SK-N-SH treated with all-trans-retinoic acid at 6 μM for 48 hours (cell line): ENCODE measurements at regions not wholly inside any gene's neighbourhood (a gene's known extent, or its start where the extent isn't known, plus 50 kb on each side); places are given as distances from the start of the nearest gene placed in this dataset.

Source experiments
- ATAC-seq: fragments of 200-7000 bp; cut with Tn5 transposase; 3 replicates; pipeline ENCODE4 v1.9.1; 2020; ENCODE audit warnings: mild to moderate bottlenecking, moderate library complexity
- ARNTL ChIP-seq: fragments of 450-650 bp; formaldehyde crosslinking; IDR thresholded peaks from 2 replicates; pipeline ENCODE4 v1.5.0; 2020; ENCODE audit warnings: low read depth, mild to moderate bottlenecking, moderate library complexity, borderline replicate concordance
- BACH2 ChIP-seq: fragments of 250-450 bp; sonication (Bioruptor Pico); IDR thresholded peaks from 2 replicates; pipeline ENCODE4 v1.9.0; 2021; ENCODE audit warnings: mild to moderate bottlenecking, borderline replicate concordance
- CSDC2 ChIP-seq: fragments of 250-450 bp; sonication (Bioruptor Pico); IDR thresholded peaks from 2 replicates; pipeline ENCODE4 v1.5.0; 2020; ENCODE audit warnings: mild to moderate bottlenecking, moderate library complexity
- ESRRG ChIP-seq: fragments of 250-450 bp; sonication (Bioruptor Pico); IDR thresholded peaks from 2 replicates; pipeline ENCODE4 v1.6.1; 2021; ENCODE audit warnings: mild to moderate bottlenecking
- GLIS3 ChIP-seq: fragments of 250-450 bp; sonication (Bioruptor Pico); IDR thresholded peaks from 2 replicates; pipeline ENCODE4 v1.5.0; 2020; ENCODE audit warnings: mild to moderate bottlenecking, moderate library complexity
- ISL1 ChIP-seq: fragments of 250-450 bp; sonication (Bioruptor Pico); IDR thresholded peaks from 2 replicates; pipeline ENCODE4 v2.1.2; 2022; ENCODE audit warnings: mild to moderate bottlenecking, moderate library complexity
- OSR1 ChIP-seq: fragments of 250-450 bp; sonication (Bioruptor Pico); IDR thresholded peaks from 2 replicates; pipeline ENCODE4 v1.8.0; 2022; ENCODE audit warnings: moderate library complexity, mild to moderate bottlenecking, inconsistent platforms
- PPARA ChIP-seq: fragments of 250-450 bp; sonication (Bioruptor Pico); IDR thresholded peaks from 2 replicates; pipeline ENCODE4 v1.5.0; 2020; ENCODE audit warnings: mild to moderate bottlenecking, borderline replicate concordance
- RARB ChIP-seq: fragments of 250-450 bp; sonication (Bioruptor Pico); IDR thresholded peaks from 2 replicates; pipeline ENCODE4 v1.8.0; 2021; ENCODE audit warnings: mild to moderate bottlenecking, moderate library complexity
- SNAI2 ChIP-seq: fragments of 250-450 bp; sonication (Bioruptor Pico); IDR thresholded peaks from 2 replicates; pipeline ENCODE4 v1.5.0; 2020; ENCODE audit warnings: mild to moderate bottlenecking, moderate library complexity
- TCF4 ChIP-seq: fragments of 250-450 bp; sonication (Bioruptor Pico); IDR thresholded peaks from 2 replicates; pipeline ENCODE4 v1.8.0; 2021; ENCODE audit warnings: mild to moderate bottlenecking, moderate library complexity, borderline replicate concordance
- TOX ChIP-seq: fragments of 250-450 bp; sonication (Bioruptor Pico); IDR thresholded peaks from 2 replicates; pipeline ENCODE4 v1.8.0; 2021; ENCODE audit warnings: mild to moderate bottlenecking, moderate library complexity, borderline replicate concordance
- ZC3H10 ChIP-seq: fragments of 250-450 bp; sonication (Bioruptor Pico); IDR thresholded peaks from 2 replicates; pipeline ENCODE4 v1.5.1; 2021; ENCODE audit warnings: mild to moderate bottlenecking, moderate library complexity
- ZFP3 ChIP-seq: fragments of 250-450 bp; sonication (Bioruptor Pico); IDR thresholded peaks from 2 replicates; pipeline ENCODE4 v1.5.0; 2020; ENCODE audit warnings: mild to moderate bottlenecking, moderate library complexity
- ZFP30 ChIP-seq: fragments of 450-650 bp; formaldehyde crosslinking; IDR thresholded peaks from 2 replicates; pipeline ENCODE4 v1.5.0; 2022; ENCODE audit warnings: mild to moderate bottlenecking, moderate library complexity
- ZNF565 ChIP-seq: fragments of 450-650 bp; formaldehyde crosslinking; conservative IDR thresholded peaks from 2 replicates; pipeline ENCODE4 v1.5.0; 2020; ENCODE audit warnings: low read depth, mild to moderate bottlenecking, moderate library complexity
- ZNF70 ChIP-seq: fragments of 450-650 bp; formaldehyde crosslinking; IDR thresholded peaks from 2 replicates; pipeline ENCODE4 v1.5.0; 2020; ENCODE audit warnings: mild to moderate bottlenecking, moderate library complexity
- ZNF8 ChIP-seq: fragments of 450-650 bp; formaldehyde crosslinking; IDR thresholded peaks from 2 replicates; pipeline ENCODE4 v1.5.0; 2020; ENCODE audit warnings: mild to moderate bottlenecking, moderate library complexity
- TF ChIP-seq, protein P1 (sequence below): fragments of 250-450 bp; sonication (Bioruptor Pico); IDR thresholded peaks from 2 replicates; pipeline ENCODE4 v1.5.0; 2020; ENCODE audit warnings: mild to moderate bottlenecking, moderate library complexity
- TF ChIP-seq, protein P2 (sequence below): fragments of 250-450 bp; sonication (Bioruptor Pico); IDR thresholded peaks from 2 replicates; pipeline ENCODE4 v1.5.1; 2020; ENCODE audit warnings: low read depth, mild to moderate bottlenecking, moderate library complexity
- TF ChIP-seq, protein P3 (sequence below): fragments of 250-450 bp; sonication (Bioruptor Pico); IDR thresholded peaks from 2 replicates; pipeline ENCODE4 v1.8.0; 2020; ENCODE audit warnings: mild to moderate bottlenecking, moderate library complexity, borderline replicate concordance
- TF ChIP-seq, protein P4 (sequence below): fragments of 250-450 bp; sonication (Bioruptor Pico); IDR thresholded peaks from 2 replicates; pipeline ENCODE4 v1.8.0; 2021; ENCODE audit warnings: low read depth, mild to moderate bottlenecking, moderate library complexity, borderline replicate concordance
- TF ChIP-seq, protein P5 (sequence below): fragments of 250-450 bp; sonication (Bioruptor Pico); IDR thresholded peaks from 2 replicates; pipeline ENCODE4 v1.5.1; 2021; ENCODE audit warnings: mild to moderate bottlenecking, moderate library complexity

DNA sequence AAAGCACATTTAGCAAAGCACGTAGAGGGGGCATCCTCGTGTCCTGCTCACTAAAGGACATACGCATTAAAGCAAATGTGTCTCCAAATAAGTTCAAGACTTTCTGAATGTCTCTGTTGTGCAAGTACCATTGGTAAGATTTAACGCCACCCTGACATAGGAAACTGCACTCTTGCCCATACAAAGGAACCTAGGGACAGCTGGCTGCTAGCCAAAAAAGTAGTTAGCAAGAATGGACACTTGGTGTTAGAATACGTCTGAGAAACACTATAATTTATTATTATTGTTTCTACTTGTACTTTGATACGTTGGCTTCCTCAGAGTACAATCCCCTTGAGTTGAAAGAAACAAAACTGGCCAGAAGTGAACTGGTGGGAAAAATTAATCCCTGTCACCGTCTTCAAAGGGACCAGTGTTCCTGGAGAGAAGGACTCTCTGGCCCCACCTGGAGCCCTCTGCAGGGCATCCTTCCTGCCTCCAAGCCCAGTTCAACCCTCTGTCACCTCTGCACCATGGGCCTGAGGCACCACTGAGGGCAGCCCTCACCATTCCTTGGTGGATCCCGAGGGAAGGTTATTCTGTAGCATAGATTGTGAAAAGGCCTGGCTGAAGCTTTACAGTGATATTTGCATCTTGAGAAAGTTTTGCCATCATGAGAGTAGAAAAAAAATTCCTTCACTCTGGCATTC lies 51.4 kb upstream of the APCDD1 start:
- no peak for ATAC-seq

DNA sequence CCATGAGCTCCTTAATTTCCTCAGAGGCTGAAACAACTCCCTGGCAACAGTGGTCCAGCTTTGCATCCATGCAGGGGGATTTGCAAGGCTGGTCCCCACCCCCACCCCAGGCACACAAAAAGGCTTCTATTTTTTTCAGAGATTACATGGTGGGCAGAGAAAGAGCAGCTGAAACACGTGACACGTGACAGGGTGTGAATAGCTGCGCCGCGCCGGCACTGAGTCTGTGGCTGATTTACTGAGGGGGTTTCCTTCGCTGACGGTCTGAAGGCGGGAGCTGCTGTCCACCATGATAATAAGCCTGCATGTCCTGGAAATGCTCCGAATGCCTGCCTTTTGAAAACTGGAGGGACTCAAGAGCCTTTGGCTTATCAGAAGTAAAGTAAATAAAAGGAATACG lies 50.7 kb upstream of the APCDD1 start:
- TF ChIP-seq TCF4 (CRISPR knock-in tag) (no peak), RARB (CRISPR knock-in tag) (no peak), PPARA (no peak), SNAI2 (CRISPR knock-in tag) (no peak), OSR1 (CRISPR knock-in tag) (no peak), TOX (CRISPR knock-in tag) (no peak), ARNTL (no peak), ZC3H10 (CRISPR knock-in tag) (no peak), ESRRG (no peak), BACH2 (CRISPR knock-in tag) (no peak), CSDC2 (CRISPR knock-in tag) (no peak)
- TF ChIP-seq, protein P1, sequence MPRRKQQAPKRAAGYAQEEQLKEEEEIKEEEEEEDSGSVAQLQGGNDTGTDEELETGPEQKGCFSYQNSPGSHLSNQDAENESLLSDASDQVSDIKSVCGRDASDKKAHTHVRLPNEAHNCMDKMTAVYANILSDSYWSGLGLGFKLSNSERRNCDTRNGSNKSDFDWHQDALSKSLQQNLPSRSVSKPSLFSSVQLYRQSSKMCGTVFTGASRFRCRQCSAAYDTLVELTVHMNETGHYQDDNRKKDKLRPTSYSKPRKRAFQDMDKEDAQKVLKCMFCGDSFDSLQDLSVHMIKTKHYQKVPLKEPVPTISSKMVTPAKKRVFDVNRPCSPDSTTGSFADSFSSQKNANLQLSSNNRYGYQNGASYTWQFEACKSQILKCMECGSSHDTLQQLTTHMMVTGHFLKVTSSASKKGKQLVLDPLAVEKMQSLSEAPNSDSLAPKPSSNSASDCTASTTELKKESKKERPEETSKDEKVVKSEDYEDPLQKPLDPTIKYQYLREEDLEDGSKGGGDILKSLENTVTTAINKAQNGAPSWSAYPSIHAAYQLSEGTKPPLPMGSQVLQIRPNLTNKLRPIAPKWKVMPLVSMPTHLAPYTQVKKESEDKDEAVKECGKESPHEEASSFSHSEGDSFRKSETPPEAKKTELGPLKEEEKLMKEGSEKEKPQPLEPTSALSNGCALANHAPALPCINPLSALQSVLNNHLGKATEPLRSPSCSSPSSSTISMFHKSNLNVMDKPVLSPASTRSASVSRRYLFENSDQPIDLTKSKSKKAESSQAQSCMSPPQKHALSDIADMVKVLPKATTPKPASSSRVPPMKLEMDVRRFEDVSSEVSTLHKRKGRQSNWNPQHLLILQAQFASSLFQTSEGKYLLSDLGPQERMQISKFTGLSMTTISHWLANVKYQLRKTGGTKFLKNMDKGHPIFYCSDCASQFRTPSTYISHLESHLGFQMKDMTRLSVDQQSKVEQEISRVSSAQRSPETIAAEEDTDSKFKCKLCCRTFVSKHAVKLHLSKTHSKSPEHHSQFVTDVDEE = no peak
- TF ChIP-seq, protein P2, sequence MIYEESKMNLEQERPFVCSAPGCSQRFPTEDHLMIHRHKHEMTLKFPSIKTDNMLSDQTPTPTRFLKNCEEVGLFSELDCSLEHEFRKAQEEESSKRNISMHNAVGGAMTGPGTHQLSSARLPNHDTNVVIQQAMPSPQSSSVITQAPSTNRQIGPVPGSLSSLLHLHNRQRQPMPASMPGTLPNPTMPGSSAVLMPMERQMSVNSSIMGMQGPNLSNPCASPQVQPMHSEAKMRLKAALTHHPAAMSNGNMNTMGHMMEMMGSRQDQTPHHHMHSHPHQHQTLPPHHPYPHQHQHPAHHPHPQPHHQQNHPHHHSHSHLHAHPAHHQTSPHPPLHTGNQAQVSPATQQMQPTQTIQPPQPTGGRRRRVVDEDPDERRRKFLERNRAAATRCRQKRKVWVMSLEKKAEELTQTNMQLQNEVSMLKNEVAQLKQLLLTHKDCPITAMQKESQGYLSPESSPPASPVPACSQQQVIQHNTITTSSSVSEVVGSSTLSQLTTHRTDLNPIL (CRISPR knock-in tag) = no peak
- TF ChIP-seq, protein P3, sequence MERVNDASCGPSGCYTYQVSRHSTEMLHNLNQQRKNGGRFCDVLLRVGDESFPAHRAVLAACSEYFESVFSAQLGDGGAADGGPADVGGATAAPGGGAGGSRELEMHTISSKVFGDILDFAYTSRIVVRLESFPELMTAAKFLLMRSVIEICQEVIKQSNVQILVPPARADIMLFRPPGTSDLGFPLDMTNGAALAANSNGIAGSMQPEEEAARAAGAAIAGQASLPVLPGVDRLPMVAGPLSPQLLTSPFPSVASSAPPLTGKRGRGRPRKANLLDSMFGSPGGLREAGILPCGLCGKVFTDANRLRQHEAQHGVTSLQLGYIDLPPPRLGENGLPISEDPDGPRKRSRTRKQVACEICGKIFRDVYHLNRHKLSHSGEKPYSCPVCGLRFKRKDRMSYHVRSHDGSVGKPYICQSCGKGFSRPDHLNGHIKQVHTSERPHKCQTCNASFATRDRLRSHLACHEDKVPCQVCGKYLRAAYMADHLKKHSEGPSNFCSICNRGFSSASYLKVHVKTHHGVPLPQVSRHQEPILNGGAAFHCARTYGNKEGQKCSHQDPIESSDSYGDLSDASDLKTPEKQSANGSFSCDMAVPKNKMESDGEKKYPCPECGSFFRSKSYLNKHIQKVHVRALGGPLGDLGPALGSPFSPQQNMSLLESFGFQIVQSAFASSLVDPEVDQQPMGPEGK (CRISPR knock-in tag) = no peak
- TF ChIP-seq, protein P4, sequence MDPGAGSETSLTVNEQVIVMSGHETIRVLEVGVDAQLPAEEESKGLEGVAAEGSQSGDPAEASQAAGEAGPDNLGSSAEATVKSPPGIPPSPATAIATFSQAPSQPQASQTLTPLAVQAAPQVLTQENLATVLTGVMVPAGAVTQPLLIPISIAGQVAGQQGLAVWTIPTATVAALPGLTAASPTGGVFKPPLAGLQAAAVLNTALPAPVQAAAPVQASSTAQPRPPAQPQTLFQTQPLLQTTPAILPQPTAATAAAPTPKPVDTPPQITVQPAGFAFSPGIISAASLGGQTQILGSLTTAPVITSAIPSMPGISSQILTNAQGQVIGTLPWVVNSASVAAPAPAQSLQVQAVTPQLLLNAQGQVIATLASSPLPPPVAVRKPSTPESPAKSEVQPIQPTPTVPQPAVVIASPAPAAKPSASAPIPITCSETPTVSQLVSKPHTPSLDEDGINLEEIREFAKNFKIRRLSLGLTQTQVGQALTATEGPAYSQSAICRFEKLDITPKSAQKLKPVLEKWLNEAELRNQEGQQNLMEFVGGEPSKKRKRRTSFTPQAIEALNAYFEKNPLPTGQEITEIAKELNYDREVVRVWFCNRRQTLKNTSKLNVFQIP = no peak

More for the DNA sequence above, 51.4 kb upstream of the APCDD1 start:
- TF ChIP-seq ISL1 (no peak), ESRRG (no peak), ARNTL (no peak), PPARA (no peak), ZNF70 (CRISPR knock-in tag) (no peak), ZNF8 (CRISPR knock-in tag) (no peak), TCF4 (CRISPR knock-in tag) (no peak), ZFP3 (CRISPR knock-in tag) (no peak), RARB (CRISPR knock-in tag) (no peak), ZFP30 (CRISPR knock-in tag) (no peak), TOX (CRISPR knock-in tag) (no peak), SNAI2 (CRISPR knock-in tag) (no peak), ZNF565 (no peak), ZC3H10 (CRISPR knock-in tag) (no peak), GLIS3 (CRISPR knock-in tag) (no peak), CSDC2 (CRISPR knock-in tag) (no peak)
- TF ChIP-seq, protein P3 (CRISPR knock-in tag) = no peak
- TF ChIP-seq, protein P5, sequence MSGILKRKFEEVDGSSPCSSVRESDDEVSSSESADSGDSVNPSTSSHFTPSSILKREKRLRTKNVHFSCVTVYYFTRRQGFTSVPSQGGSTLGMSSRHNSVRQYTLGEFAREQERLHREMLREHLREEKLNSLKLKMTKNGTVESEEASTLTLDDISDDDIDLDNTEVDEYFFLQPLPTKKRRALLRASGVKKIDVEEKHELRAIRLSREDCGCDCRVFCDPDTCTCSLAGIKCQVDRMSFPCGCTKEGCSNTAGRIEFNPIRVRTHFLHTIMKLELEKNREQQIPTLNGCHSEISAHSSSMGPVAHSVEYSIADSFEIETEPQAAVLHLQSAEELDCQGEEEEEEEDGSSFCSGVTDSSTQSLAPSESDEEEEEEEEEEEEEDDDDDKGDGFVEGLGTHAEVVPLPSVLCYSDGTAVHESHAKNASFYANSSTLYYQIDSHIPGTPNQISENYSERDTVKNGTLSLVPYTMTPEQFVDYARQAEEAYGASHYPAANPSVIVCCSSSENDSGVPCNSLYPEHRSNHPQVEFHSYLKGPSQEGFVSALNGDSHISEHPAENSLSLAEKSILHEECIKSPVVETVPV (CRISPR knock-in tag) = no peak
- TF ChIP-seq, protein P4 = no peak
- TF ChIP-seq, all 23 proteins: peak for 0

More for the DNA sequence above, 50.7 kb upstream of the APCDD1 start:
- ATAC-seq = no peak
